ENCODE measurements at regions not wholly inside any gene's neighbourhood (a gene's known extent, or its start where the extent isn't known, plus 50 kb on each side); places are given as distances from the start of the nearest gene placed in this dataset.

DNA sequence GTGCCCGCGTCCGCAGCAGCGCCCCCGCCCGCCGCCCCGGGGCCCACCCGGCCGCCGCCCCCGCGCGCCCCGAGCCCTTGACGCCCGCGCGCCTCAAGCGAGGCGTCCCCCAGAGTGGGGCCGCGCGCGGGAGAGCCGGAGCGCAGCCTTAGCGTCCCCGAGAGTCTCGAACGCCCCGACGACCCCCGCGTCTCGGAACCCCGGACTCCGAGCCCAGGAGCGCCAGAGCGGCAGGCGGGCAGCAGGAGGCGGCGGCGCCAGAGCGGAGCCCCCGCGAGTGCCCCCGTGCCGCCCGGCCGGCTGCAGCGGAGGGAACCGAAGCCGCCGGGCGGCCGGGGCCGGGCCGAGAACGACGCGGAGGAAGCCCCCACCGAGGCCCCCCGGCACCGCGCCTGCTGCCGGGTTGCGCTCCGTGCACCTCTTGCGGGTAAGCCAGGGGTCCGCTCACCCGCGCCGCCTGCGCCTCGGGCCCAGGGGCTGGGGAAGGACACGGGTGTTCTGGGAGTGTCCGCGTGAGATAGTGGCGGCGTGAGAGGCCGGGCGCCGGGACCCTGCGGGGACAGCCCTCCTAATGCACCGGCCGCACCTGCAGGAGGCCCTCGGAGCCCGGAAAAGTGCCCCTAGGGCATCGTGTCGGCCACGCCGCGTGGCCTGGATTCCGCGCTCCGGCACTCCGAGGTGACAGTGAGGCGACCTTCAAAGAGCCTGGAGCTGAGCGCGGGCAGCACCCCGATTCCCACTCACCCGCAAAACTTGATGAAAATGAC, 52.0 kb upstream of the ULK4 start:
- peak; percentile 89 for DNase-seq (ENCODE audit: low spot score)

DNA sequence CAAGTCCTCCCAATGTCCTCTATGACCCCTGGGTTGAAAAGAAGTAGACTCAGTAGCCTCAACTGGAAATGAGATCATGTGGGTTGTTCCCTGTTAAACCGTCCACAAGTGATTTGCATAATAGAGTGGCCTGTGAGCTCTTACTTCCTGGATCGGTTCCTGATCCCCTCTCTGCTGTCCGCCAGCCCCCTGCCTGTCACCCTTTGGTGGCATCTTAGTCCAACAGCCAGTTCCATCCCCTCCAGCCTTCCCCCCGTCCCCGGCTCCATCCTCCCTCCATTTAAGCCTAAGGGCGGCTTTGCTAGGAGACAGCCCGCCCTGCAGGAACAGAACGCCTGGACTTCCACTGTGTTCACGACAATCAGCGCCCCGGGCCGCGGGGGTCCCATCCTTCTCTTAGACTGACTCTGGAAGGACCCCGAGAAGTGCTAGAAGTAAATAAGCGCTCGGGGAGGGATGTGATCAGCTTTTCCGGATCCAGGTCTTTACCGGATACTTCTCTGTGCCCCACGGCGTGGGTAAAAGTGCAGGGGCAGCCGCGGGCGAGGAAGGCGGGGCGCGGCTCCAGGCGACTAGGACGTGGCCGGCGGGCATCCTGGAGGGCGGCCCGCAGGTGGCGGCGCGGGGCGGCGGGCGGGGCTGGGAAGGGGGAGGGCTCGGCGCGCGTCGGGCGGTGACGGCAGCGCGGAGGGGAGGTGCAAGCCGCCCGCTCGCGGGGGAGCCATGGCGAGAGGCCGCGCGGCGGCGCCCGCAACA, 51.2 kb upstream of the ULK4 start:
- peak; percentile 94 for DNase-seq (ENCODE audit: low spot score)

DNA sequence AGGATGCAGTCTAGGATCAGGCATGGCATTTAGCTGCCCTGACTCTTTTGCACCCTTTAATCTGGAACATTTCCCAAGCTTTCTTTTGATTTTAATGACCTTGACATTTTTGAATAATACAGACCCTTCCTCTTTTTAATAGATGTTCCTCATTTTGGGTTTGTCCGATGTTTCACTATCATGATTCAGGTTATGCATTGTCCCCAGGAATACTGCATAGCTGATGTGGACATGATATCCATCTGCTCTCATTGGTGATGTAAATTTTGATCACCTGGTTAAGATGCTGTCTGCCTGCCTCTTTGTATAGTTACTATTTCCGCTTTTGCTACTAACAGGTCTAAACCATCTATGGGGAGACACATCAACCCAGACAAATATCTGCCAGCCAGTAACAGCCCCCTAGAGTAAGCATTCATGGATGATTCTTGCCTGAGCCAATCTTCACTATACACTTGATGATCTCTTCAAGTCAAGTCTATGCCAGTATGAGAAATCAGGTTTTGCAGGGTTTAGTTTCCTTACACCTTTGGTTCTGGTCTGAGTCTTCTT, 50.6 kb upstream of the ULK4 start:
- DNase-seq (ENCODE audit: low spot score) = no peak
